ENCODE measurements at regions not wholly inside any gene's neighbourhood (a gene's known extent, or its start where the extent isn't known, plus 50 kb on each side); places are given as distances from the start of the nearest gene placed in this dataset.

DNA sequence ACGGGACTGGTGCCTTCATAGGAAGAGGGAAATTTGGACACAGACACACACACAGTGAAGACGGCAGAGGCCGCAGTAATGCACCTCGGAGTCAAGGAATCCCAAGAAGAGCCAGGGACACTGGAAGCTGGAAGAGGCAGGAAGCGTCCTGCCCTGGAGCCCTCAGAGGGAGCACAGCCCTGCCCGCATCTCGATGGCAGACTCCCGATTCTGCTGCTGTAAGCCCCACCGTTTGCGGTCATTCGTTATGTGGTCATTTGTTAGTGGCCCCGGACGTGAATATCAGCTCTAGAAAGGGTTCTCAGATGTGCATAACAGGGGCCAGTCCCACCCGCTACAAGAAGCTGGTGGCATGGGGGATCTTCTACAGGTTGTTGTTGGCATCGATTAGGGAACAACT, 316.6 kb downstream of the FOXL1 start:
- TF ChIP-seq EZH2phosphoT487 (IDR thresholded peaks at IDR 0.05; ENCODE audit: insufficient read depth, low read depth) (no peak), EZH2 (IDR thresholded peaks at IDR 0.05; ENCODE audit: insufficient read depth, poor library complexity, severe bottlenecking) (no peak)
- in situ Hi-C loops (cut with MboI) = no loop called here
- Histone ChIP-seq H3K4me3 (no peak overlapping the region), H3K4me2 (ENCODE audit: unreplicated experiment) (no peak overlapping the region), H4K20me1 (ENCODE audit: insufficient read depth) (no peaks in the 10 kb centered on the region), H3K9ac (no peak overlapping the region), H3K36me3 (ENCODE audit: low read depth) (no peaks in the 10 kb centered on the region), H3K27me3 (replicated peaks; ENCODE audit: insufficient read depth) (peaks cover 55% of the 10 kb centered on the region), H3K9me3 (ENCODE audit: low read depth) (no peaks in the 10 kb centered on the region), H3F3A (ENCODE audit: insufficient read depth) (peaks cover 7% of the 10 kb centered on the region; the same call in 1 of the 2 replicates), H3K79me2 (ENCODE audit: insufficient read depth) (no peaks in the 10 kb centered on the region), H3K9me2 (ENCODE audit: insufficient read depth) (no peaks in the 10 kb centered on the region), H3K4me1 (ENCODE audit: insufficient read depth) (peaks cover 10% of the 10 kb centered on the region; the same call in 1 of the 2 replicates), H2AFZ (no peak overlapping the region), H3K27ac (no peak overlapping the region)
- 64 to 71% methylated on average over 15 of the region's 15 CpGs for WGBS, 2 experiments (ENCODE audit: low coverage in 1 of 2, low lambda C conversion rate in 2 of 2, missing lambda C conversion rate in 2 of 2)
- no peak for DNase-seq

DNA sequence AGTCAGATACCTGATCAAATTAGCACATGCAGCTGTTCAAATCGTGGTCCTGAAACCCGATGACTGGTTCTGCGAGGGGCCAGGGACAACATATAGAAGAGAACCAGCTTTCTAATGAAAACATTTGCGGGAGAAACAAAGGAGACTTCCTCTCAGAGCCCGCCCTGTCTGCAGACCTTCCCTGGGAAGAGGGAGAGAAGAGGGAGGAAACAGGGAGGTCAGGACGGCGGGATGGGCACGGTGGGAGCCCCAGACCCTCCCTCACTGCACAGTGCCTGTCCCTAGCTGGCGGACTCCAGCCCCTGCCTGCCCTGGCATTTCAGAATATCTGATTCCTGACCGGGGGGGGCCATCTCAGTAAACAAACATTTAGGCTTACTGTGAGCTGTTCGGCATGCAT, 317.3 kb downstream of the FOXL1 start:
- in situ Hi-C loops (cut with MboI) = no loop called here
- Histone ChIP-seq H3K4me2 (ENCODE audit: unreplicated experiment) (no peak overlapping the region), H3K4me3 (no peak overlapping the region), H3K79me2 (ENCODE audit: insufficient read depth) (no peaks in the 10 kb centered on the region), H3K9ac (no peak overlapping the region), H3K9me2 (ENCODE audit: insufficient read depth) (no peaks in the 10 kb centered on the region), H3K4me1 (ENCODE audit: insufficient read depth) (peaks cover 12% of the 10 kb centered on the region; the same call in 1 of the 2 replicates), H4K20me1 (ENCODE audit: insufficient read depth) (no peaks in the 10 kb centered on the region), H3K9me3 (ENCODE audit: low read depth) (no peaks in the 10 kb centered on the region), H3K27me3 (replicated peaks; ENCODE audit: insufficient read depth) (peaks cover 55% of the 10 kb centered on the region), H3K27ac (no peak overlapping the region), H3K36me3 (ENCODE audit: low read depth) (no peaks in the 10 kb centered on the region), H3F3A (ENCODE audit: insufficient read depth) (peaks cover 7% of the 10 kb centered on the region; the same call in 1 of the 2 replicates), H2AFZ (no peak overlapping the region)
- TF ChIP-seq EZH2 (IDR thresholded peaks at IDR 0.05; ENCODE audit: insufficient read depth, poor library complexity, severe bottlenecking) = no peak
- TF ChIP-seq EZH2phosphoT487 (IDR thresholded peaks at IDR 0.05; ENCODE audit: insufficient read depth, low read depth) = no peak
- WGBS, 2 experiments (ENCODE audit: low coverage in 1 of 2, low lambda C conversion rate in 2 of 2, missing lambda C conversion rate in 2 of 2) = 36 to 37% methylated on average over 11 of the region's 11 CpGs
- no peak for DNase-seq

DNA sequence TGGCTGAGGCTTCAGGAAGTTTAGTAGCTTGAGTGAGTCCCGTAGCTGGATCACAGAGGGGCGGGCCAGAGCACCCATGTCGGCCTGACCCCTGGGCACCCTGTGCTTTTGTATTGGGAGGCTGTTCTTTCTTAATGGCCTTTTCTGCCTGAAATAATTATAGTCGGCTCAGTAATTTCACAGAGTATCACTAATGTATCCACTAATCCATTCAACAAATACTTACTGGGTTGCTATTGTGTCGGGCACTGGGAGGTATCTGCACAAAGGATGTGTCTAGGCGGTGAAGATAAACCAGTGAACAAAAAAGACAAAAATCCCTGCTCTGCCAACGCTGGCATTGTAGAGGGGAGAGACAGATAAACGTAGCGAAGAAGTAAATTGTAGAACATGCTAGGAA, 318.6 kb downstream of the FOXL1 start:
- TF ChIP-seq EZH2 (IDR thresholded peaks at IDR 0.05; ENCODE audit: insufficient read depth, poor library complexity, severe bottlenecking) = no peak
- H2AFZ ChIP-seq = no peak overlapping the region
- 78 to 79% methylated on average over 9 of the region's 9 CpGs for WGBS, 2 experiments (ENCODE audit: low coverage in 1 of 2, low lambda C conversion rate in 2 of 2, missing lambda C conversion rate in 2 of 2)
- no peaks in the 10 kb centered on the region for H3K9me2 ChIP-seq (ENCODE audit: insufficient read depth)
- H3K9ac ChIP-seq = no peak overlapping the region
- no peaks in the 10 kb centered on the region for H3K79me2 ChIP-seq (ENCODE audit: insufficient read depth)
- no peak overlapping the region for H3K4me3 ChIP-seq
- in situ Hi-C loops (cut with MboI) = no loop called here
- H3K27ac ChIP-seq = no peak overlapping the region
- H3K27me3 ChIP-seq (replicated peaks; ENCODE audit: insufficient read depth) = peaks cover 42% of the 10 kb centered on the region
- H4K20me1 ChIP-seq (ENCODE audit: insufficient read depth) = no peaks in the 10 kb centered on the region
- H3F3A ChIP-seq (ENCODE audit: insufficient read depth) = peaks cover 7% of the 10 kb centered on the region; the same call in 1 of the 2 replicates
- H3K9me3 ChIP-seq (ENCODE audit: low read depth) = no peaks in the 10 kb centered on the region
- no peak for DNase-seq
- H3K36me3 ChIP-seq (ENCODE audit: low read depth) = no peaks in the 10 kb centered on the region
- peaks cover 12% of the 10 kb centered on the region; the same call in 1 of the 2 replicates for H3K4me1 ChIP-seq (ENCODE audit: insufficient read depth)
- H3K4me2 ChIP-seq (ENCODE audit: unreplicated experiment) = no peak overlapping the region

DNA sequence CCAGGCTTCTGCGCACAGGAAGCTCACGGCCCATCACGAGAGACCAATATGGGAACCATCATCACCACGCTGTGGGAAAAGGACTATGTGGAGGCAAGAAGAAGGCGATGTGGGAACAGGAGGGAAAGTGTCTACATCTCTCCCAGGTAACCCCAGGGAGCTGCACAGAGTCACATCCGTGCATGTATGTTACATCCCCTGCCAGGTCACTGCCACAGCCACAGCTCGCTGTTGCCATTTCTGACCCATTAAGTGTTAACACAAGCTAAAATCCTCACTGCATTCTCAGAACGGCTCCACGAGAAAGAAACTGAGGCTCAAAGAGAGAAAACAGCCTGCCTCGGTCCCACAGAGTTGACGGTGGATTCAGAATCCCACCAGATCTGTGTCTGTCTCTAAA, 319.1 kb downstream of the FOXL1 start:
- no peaks in the 10 kb centered on the region for H3K9me2 ChIP-seq (ENCODE audit: insufficient read depth)
- H3K9me3 ChIP-seq (ENCODE audit: low read depth) = no peaks in the 10 kb centered on the region
- H3K9ac ChIP-seq = no peak overlapping the region
- H3K27ac ChIP-seq = no peak overlapping the region
- no peak for TF ChIP-seq EZH2phosphoT487 (IDR thresholded peaks at IDR 0.05; ENCODE audit: insufficient read depth, low read depth)
- no peak for TF ChIP-seq EZH2 (IDR thresholded peaks at IDR 0.05; ENCODE audit: insufficient read depth, poor library complexity, severe bottlenecking)
- WGBS, 2 experiments (ENCODE audit: low coverage in 1 of 2, low lambda C conversion rate in 2 of 2, missing lambda C conversion rate in 2 of 2) = 84 to 85% methylated on average over 11 of the region's 11 CpGs
- peaks cover 12% of the 10 kb centered on the region; the same call in 1 of the 2 replicates for H3K4me1 ChIP-seq (ENCODE audit: insufficient read depth)
- no peak overlapping the region for H2AFZ ChIP-seq
- in situ Hi-C loops (cut with MboI) = no loop called here
- no peak overlapping the region for H3K4me2 ChIP-seq (ENCODE audit: unreplicated experiment)
- H3K79me2 ChIP-seq (ENCODE audit: insufficient read depth) = no peaks in the 10 kb centered on the region
- no peak overlapping the region for H3K4me3 ChIP-seq
- DNase-seq = no peak
- H4K20me1 ChIP-seq (ENCODE audit: insufficient read depth) = no peaks in the 10 kb centered on the region
- H3F3A ChIP-seq (ENCODE audit: insufficient read depth) = peaks cover 7% of the 10 kb centered on the region; the same call in 1 of the 2 replicates
- H3K27me3 ChIP-seq (replicated peaks; ENCODE audit: insufficient read depth) = peaks cover 41% of the 10 kb centered on the region
- no peaks in the 10 kb centered on the region for H3K36me3 ChIP-seq (ENCODE audit: low read depth)

DNA sequence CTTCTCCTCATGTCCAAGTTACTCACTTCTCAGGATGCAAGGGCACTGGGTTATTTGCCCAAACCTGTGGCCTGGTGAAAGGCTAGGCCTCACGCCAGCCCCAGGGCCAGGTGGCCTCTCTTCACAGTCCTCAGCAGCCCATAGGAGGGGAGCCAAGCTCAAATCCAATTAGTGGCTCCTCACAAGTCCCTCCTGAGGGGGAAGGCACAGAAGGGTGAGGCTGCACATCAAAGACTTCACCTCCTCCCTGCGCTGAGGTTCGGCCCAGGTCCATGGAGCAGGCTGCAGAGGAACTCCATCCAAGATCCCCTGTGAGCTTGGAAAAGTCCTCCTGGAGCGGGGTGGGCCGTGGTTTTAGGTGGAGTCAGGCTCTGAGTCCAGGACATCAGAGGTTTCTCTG, 320.0 kb downstream of the FOXL1 start:
- DNase-seq = no peak
- Histone ChIP-seq H3K4me1 (ENCODE audit: insufficient read depth) (peaks cover 12% of the 10 kb centered on the region; the same call in 1 of the 2 replicates), H3K36me3 (ENCODE audit: low read depth) (no peaks in the 10 kb centered on the region), H3K9me2 (ENCODE audit: insufficient read depth) (no peaks in the 10 kb centered on the region), H3K79me2 (ENCODE audit: insufficient read depth) (no peaks in the 10 kb centered on the region), H3K4me3 (no peak overlapping the region), H3K27me3 (replicated peaks; ENCODE audit: insufficient read depth) (peaks cover 40% of the 10 kb centered on the region), H3K9ac (no peak overlapping the region), H3K9me3 (ENCODE audit: low read depth) (no peaks in the 10 kb centered on the region), H2AFZ (no peak overlapping the region), H4K20me1 (ENCODE audit: insufficient read depth) (no peaks in the 10 kb centered on the region), H3F3A (ENCODE audit: insufficient read depth) (peaks cover 7% of the 10 kb centered on the region; the same call in 1 of the 2 replicates), H3K27ac (no peak overlapping the region), H3K4me2 (ENCODE audit: unreplicated experiment) (no peak overlapping the region)
- WGBS, 2 experiments (ENCODE audit: low coverage in 1 of 2, low lambda C conversion rate in 2 of 2, missing lambda C conversion rate in 2 of 2) = 80 to 92% methylated on average over 5 of the region's 5 CpGs
- TF ChIP-seq EZH2phosphoT487 (IDR thresholded peaks at IDR 0.05; ENCODE audit: insufficient read depth, low read depth) (no peak), EZH2 (IDR thresholded peaks at IDR 0.05; ENCODE audit: insufficient read depth, poor library complexity, severe bottlenecking) (no peak)
- in situ Hi-C loops (cut with MboI) = no loop called here

Measured in GM23248 (cell line).